Mononuclear cell (primary cell): ENCODE measurements at regions not wholly inside any gene's neighbourhood (a gene's known extent, or its start where the extent isn't known, plus 50 kb on each side); places are given as distances from the start of the nearest gene placed in this dataset.

Experiments used
- H3K27me3 ChIP-seq: 2 replicates; pipeline ENCODE4 v1.6.0; 2011; ENCODE audit warnings: low read length, control low read depth; ENCODE audit not compliant: insufficient read depth
- H3K4me1 ChIP-seq: 2 replicates; pipeline ENCODE4 v1.5.1; 2011; ENCODE audit warnings: mild to moderate bottlenecking, low read length, control low read depth; ENCODE audit not compliant: insufficient read depth
- H3K4me3 ChIP-seq: 2 replicates; pipeline ENCODE4 v1.5.1; 2011; ENCODE audit warnings: mild to moderate bottlenecking, low read length, moderate library complexity
- H3K9me3 ChIP-seq: 2 replicates; pipeline ENCODE4 v1.5.1; 2011; ENCODE audit warnings: low read depth, mild to moderate bottlenecking, control low read depth, low read length

- H3K4me1 ChIP-seq = no peaks in the 10 kb centered on the region
- H3K9me3 ChIP-seq = no peaks in the 10 kb centered on the region
- no peak overlapping the region for H3K4me3 ChIP-seq
- H3K27me3 ChIP-seq = no peaks in the 10 kb centered on the region
These were observed 165.2 kb upstream of the E2F8 start for GRCh38 chr11:19405966-19406365.

- Histone ChIP-seq H3K9me3 (no peaks in the 10 kb centered on the region), H3K4me1 (no peaks in the 10 kb centered on the region), H3K27me3 (no peaks in the 10 kb centered on the region), H3K4me3 (no peak overlapping the region)
These were observed 164.0 kb upstream of the E2F8 start for GRCh38 chr11:19404787-19405186.

GRCh38 chr11:19403196-19403895 is 162.6 kb upstream of the E2F8 start:
- no peaks in the 10 kb centered on the region for H3K27me3 ChIP-seq
- H3K4me3 ChIP-seq = no peak overlapping the region
- H3K9me3 ChIP-seq = no peaks in the 10 kb centered on the region
- H3K4me1 ChIP-seq = no peaks in the 10 kb centered on the region

- no peaks in the 10 kb centered on the region for H3K4me1 ChIP-seq
- no peak overlapping the region for H3K4me3 ChIP-seq
- no peaks in the 10 kb centered on the region for H3K9me3 ChIP-seq
- H3K27me3 ChIP-seq = no peaks in the 10 kb centered on the region
These were observed 159.6 kb upstream of the E2F8 start for GRCh38 chr11:19400296-19400695.

- H3K27me3 ChIP-seq = no peaks in the 10 kb centered on the region
- H3K4me1 ChIP-seq = no peaks in the 10 kb centered on the region
- H3K9me3 ChIP-seq = no peaks in the 10 kb centered on the region
These were observed 158.2 kb upstream of the E2F8 start for GRCh38 chr11:19398772-19399527.

GRCh38 chr11:19398273-19398672 is 157.5 kb upstream of the E2F8 start:
- H3K9me3 ChIP-seq = no peaks in the 10 kb centered on the region

More at GRCh38 chr11:19398772-19399527, 158.2 kb upstream of the E2F8 start:
- H3K4me3 ChIP-seq = no peak overlapping the region

GRCh38 chr11:19395050-19395449 is 154.3 kb upstream of the E2F8 start:
- no peaks in the 10 kb centered on the region for H3K4me1 ChIP-seq
- no peaks in the 10 kb centered on the region for H3K9me3 ChIP-seq
- H3K4me3 ChIP-seq = no peak overlapping the region
- H3K27me3 ChIP-seq = no peaks in the 10 kb centered on the region

More at GRCh38 chr11:19398273-19398672, 157.5 kb upstream of the E2F8 start:
- Histone ChIP-seq H3K27me3 (no peaks in the 10 kb centered on the region), H3K4me1 (no peaks in the 10 kb centered on the region), H3K4me3 (no peak overlapping the region)

- Histone ChIP-seq H3K27me3 (no peaks in the 10 kb centered on the region), H3K4me1 (no peaks in the 10 kb centered on the region), H3K9me3 (no peaks in the 10 kb centered on the region), H3K4me3 (no peak overlapping the region)
These were observed 153.8 kb upstream of the E2F8 start for GRCh38 chr11:19394525-19395016.

GRCh38 chr11:19393941-19394340 is 153.2 kb upstream of the E2F8 start:
- Histone ChIP-seq H3K27me3 (no peaks in the 10 kb centered on the region), H3K4me1 (no peaks in the 10 kb centered on the region), H3K4me3 (no peak overlapping the region), H3K9me3 (no peaks in the 10 kb centered on the region)

GRCh38 chr11:19392847-19393518 is 152.2 kb upstream of the E2F8 start:
- Histone ChIP-seq H3K9me3 (no peaks in the 10 kb centered on the region), H3K4me1 (no peaks in the 10 kb centered on the region), H3K4me3 (no peak overlapping the region), H3K27me3 (no peaks in the 10 kb centered on the region)

GRCh38 chr11:19392321-19392720 is 151.6 kb upstream of the E2F8 start:
- no peaks in the 10 kb centered on the region for H3K9me3 ChIP-seq
- H3K27me3 ChIP-seq = no peaks in the 10 kb centered on the region
- no peak overlapping the region for H3K4me3 ChIP-seq

GRCh38 chr11:19391652-19392051 is 150.9 kb upstream of the E2F8 start:
- Histone ChIP-seq H3K9me3 (no peaks in the 10 kb centered on the region), H3K27me3 (no peaks in the 10 kb centered on the region), H3K4me1 (no peaks in the 10 kb centered on the region), H3K4me3 (no peak overlapping the region)

More at GRCh38 chr11:19392321-19392720, 151.6 kb upstream of the E2F8 start:
- no peaks in the 10 kb centered on the region for H3K4me1 ChIP-seq

- Histone ChIP-seq H3K9me3 (no peaks in the 10 kb centered on the region), H3K27me3 (no peaks in the 10 kb centered on the region), H3K4me1 (no peaks in the 10 kb centered on the region), H3K4me3 (no peak overlapping the region)
These were observed 150.3 kb upstream of the E2F8 start for GRCh38 chr11:19391026-19391425.

GRCh38 chr11:19389787-19390303 is 149.1 kb upstream of the E2F8 start:
- H3K27me3 ChIP-seq = no peaks in the 10 kb centered on the region

GRCh38 chr11:19382131-19382611 is 141.4 kb upstream of the E2F8 start:
- no peak overlapping the region for H3K4me3 ChIP-seq
- no peaks in the 10 kb centered on the region for H3K27me3 ChIP-seq
- H3K4me1 ChIP-seq = no peaks in the 10 kb centered on the region
- no peaks in the 10 kb centered on the region for H3K9me3 ChIP-seq

More at GRCh38 chr11:19389787-19390303, 149.1 kb upstream of the E2F8 start:
- no peaks in the 10 kb centered on the region for H3K4me1 ChIP-seq
- H3K4me3 ChIP-seq = no peak overlapping the region
- H3K9me3 ChIP-seq = no peaks in the 10 kb centered on the region
